ENCODE measurements at regions not wholly inside any gene's neighbourhood (a gene's known extent, or its start where the extent isn't known, plus 50 kb on each side); places are given as distances from the start of the nearest gene placed in this dataset.
A peak's percentile ranks its signal among the peaks of the same experiment; 100 is the strongest.

GRCh38 chr6:105592329-105592728, 189.4 kb upstream of the PREP start:
- TF ChIP-seq TOX (CRISPR knock-in tag; IDR thresholded peaks at IDR 0.05; ENCODE audit: borderline replicate concordance), result 0 out of 2 replicates have a peak, but pooled peaks have one; percentile 34
- no peak for TF ChIP-seq ZFP30 (CRISPR knock-in tag; IDR thresholded peaks at IDR 0.05)
- TF ChIP-seq ZNF8 (CRISPR knock-in tag; IDR thresholded peaks at IDR 0.05), result no peak
- TF ChIP-seq CREB5 (CRISPR knock-in tag; IDR thresholded peaks at IDR 0.05; ENCODE audit: low read depth), result no peak
- no peak for TF ChIP-seq ARNTL (CRISPR knock-in tag; IDR thresholded peaks at IDR 0.05; ENCODE audit: borderline replicate concordance, low read depth)
- TF ChIP-seq ZNF70 (CRISPR knock-in tag; IDR thresholded peaks at IDR 0.05), result no peak
- TF ChIP-seq ZFP3 (CRISPR knock-in tag; IDR thresholded peaks at IDR 0.05), result no peak
- TF ChIP-seq PPARA (CRISPR knock-in tag; IDR thresholded peaks at IDR 0.05; ENCODE audit: borderline replicate concordance), result no peak

Data from SK-N-SH treated with all-trans-retinoic acid at 6 μM for 48 hours (cell line).